D721Med (cell line): ENCODE measurements at regions not wholly inside any gene's neighbourhood (a gene's known extent, or its start where the extent isn't known, plus 50 kb on each side); places are given as distances from the start of the nearest gene placed in this dataset.

Experiments used
- DNase-seq: peaks from one replicate; pipeline ENCODE4 v3.0.0; 2011; ENCODE audit warnings: low spot score; ENCODE audit not compliant: insufficient read length
- FAIRE-seq: peaks from 2 replicates; lab custom pipeline; 2011; peaks lifted over from hg19 to GRCh38; lab: Jason Lieb, UNC
- TF ChIP-seq, protein P1 (sequence below): IDR thresholded peaks from 2 replicates; pipeline ENCODE4 v1.5.1; 2012; ENCODE audit warnings: mild to moderate bottlenecking, control low read depth; ENCODE audit not compliant: insufficient read depth; ENCODE audit errors: missing control alignments

DNA sequence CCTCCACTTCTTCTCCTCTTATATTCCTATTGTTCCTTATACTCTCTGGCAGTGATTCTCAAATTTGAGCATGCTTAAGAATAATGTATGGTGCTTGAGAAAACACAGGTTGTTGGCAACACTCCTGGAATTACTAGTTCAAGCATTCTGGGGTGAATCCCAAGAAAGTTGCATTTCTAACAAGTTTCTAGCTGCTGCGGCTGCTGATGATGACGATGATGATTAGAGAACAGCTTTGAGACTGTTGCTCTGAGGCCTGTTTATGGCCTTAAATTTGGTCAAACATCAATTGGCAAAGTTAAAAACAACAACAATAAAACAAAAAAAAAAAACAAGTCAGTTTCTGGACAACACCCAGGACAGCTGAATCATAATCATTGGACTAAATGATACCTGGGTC, 961.9 kb downstream of the CDH11 start:
- TF ChIP-seq, protein P1, sequence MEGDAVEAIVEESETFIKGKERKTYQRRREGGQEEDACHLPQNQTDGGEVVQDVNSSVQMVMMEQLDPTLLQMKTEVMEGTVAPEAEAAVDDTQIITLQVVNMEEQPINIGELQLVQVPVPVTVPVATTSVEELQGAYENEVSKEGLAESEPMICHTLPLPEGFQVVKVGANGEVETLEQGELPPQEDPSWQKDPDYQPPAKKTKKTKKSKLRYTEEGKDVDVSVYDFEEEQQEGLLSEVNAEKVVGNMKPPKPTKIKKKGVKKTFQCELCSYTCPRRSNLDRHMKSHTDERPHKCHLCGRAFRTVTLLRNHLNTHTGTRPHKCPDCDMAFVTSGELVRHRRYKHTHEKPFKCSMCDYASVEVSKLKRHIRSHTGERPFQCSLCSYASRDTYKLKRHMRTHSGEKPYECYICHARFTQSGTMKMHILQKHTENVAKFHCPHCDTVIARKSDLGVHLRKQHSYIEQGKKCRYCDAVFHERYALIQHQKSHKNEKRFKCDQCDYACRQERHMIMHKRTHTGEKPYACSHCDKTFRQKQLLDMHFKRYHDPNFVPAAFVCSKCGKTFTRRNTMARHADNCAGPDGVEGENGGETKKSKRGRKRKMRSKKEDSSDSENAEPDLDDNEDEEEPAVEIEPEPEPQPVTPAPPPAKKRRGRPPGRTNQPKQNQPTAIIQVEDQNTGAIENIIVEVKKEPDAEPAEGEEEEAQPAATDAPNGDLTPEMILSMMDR: no peak
- DNase-seq (no peak), FAIRE-seq (no peak)

DNA sequence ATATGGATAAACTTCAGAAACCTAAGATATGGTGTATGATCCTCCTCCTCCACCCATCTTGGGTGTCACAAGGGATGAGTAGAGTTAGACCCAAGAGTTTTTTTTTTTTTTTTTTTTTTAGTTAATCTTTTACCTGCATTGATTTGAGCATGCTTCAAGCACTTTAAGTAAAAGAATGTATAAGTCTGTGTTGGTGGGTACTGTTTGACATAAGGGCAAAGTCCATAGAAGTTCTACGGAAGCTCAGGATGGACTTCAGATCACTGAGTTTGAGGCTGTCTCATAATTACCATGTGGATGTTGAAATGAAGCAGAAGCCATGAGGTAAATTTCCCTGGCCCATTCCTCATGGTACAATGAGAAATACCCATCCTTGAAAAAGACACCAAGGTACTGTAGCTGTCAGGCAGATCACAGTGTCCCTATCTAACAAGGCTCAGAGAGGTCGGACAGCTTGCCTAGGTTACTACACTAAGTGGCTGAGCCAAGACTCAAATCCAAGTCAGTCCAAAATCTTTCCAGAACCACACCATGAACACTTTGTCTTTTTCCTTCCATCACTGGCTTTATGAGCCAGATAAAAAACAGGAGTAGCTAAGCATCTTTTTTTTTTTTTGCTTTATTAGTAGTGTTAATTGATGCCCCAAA, 962.8 kb downstream of the CDH11 start:
- no peak for FAIRE-seq

DNA sequence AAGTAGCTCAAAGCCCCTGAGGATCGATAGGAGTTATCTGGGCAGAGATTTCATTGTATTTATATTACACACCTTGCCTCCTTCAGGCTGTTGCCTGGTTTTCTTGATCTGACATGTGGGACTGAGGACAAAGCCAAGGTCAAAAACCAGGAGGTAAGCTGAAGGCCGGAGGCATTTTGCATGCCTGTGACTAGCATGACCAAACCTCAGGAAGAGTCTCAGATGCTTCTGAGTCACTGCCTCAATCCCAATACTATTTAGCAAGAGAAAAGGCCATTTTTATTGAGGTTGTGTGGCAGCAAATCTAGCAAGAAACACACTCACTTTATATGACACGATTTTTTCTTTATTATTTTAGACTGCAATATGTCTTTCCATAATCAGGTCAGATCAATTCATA, 968.1 kb downstream of the CDH11 start:
- FAIRE-seq: no peak
- TF ChIP-seq, protein P1: no peak
- DNase-seq: no peak

More for the DNA sequence above, 962.8 kb downstream of the CDH11 start:
- TF ChIP-seq, protein P1: no peak
- DNase-seq: no peak

DNA sequence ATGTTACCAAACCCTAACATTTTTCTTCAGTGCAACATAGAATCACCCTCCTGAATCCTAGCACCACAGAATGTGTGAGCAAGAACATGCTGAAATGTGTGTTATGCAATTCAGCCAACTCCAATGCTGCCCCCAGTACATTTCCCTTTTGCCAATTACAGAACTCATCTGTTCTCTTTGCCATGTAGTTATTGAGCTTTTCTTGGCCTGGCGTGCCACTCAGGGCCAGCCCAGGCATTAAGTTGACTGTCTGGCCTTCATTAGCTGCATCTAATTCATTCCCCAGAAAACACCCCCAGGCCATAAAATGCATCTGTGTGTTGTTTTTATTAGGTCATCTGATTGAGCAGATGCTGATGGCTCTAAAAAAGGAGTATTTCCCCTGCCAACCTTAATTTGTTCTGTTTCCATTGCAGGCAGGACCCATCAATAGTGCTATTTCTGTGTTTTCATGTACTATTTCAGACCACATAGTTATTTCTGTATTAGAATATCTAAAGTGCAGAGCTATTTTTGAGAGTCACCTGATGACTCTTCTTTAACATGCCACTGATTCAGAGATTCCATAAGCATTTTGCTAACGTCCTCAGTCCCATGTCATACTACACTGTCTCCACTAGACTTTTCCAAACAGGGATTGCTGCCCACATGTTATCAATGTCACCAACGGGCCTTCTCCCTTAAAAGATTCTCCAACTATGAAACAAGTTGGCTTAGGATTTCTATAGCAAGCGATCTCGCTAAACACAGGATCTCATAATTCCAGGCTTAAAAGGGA, 969.7 kb downstream of the CDH11 start:
- TF ChIP-seq, protein P1: no peak
- DNase-seq: no peak
- FAIRE-seq: no peak

DNA sequence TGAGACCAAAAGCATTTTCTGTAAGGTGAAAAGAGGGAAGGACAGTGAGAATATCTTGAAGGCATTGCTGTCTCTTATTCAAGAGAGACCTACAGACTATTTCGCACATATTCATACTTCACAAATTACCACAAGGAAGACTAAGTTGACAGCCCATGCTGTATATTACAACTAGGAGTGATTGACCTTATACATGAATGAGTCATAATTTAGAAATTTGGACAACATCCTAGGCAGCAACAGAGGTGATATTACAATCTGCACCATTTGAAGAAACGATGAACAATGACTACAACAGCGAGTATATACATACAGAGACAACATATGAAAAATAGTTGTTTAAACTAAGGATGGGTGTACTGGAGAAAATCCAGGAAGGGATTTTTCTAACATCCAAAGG, 971.7 kb downstream of the CDH11 start:
- FAIRE-seq (no peak), DNase-seq (no peak)
- TF ChIP-seq, protein P1: no peak

DNA sequence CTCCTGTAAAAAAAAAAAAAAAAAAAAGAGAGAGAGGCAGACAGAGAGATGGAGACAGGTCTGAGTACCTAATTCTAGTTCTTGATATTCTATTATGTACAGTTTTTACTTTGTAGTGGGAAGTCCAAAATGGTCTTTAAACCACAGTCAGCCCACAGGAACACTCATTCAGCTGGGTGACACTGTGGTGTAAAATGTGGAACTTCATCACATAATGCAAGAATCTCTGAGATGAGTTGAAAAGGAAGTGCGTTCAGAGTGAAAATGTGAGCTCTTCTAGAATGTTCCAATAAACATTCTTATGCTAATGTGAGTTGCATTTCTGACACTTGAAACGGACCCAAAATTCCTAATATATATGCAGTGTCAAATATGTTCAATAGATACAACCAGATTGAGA, 972.1 kb downstream of the CDH11 start:
- TF ChIP-seq, protein P1: no peak
- DNase-seq: no peak
- FAIRE-seq: no peak

DNA sequence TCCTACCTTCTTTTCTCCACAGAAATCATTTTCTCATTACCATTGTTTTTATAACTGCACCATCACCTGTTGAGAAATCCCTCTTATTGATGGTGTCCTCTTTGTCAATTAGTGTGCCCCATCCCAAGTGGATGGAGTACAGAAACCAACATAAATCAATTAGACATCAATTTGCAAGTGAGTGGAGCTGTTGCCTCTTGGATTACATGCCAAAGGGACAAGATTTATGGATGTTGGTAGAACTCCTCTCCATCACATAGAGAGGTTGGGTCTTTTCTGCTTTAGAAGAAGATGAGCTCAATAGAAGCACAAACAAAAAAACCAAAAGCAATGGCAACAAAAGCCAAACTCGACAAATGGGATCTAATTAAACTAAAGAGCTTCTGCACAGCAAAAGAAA, 973.5 kb downstream of the CDH11 start:
- FAIRE-seq (no peak), DNase-seq (no peak)
- TF ChIP-seq, protein P1: no peak
